Breast epithelium (tissue), 4 donors: ENCODE measurements at regions not wholly inside any gene's neighbourhood (a gene's known extent, or its start where the extent isn't known, plus 50 kb on each side); places are given as distances from the start of the nearest gene placed in this dataset.

ENCODE experiments used
- DNase-seq, 2 donors: peaks; one replicate each; pipeline ENCODE4 v3.0.0-alpha.2; 2019; ENCODE audit warnings: low spot score in 2 of 2
- H3K27ac ChIP-seq, 2 donors: fragments of 200-600 bp; sonication (generic) in 1 of 2; one replicate each; pipeline ENCODE4 v1.5.1; 2016 to 2019; ENCODE audit warnings: mild to moderate bottlenecking in 1 of 2
- H3K27me3 ChIP-seq, 2 donors: fragments of 200-600 bp; sonication (generic) in 1 of 2; one replicate each; pipeline versions ENCODE4 v1.5.1 to v1.6.0; 2017 to 2019; ENCODE audit warnings: control low read depth in 1 of 2, mild to moderate bottlenecking in 1 of 2
- H3K36me3 ChIP-seq: fragments of 200-600 bp; one replicate; pipeline ENCODE4 v1.5.1; 2019
- H3K4me1 ChIP-seq, 2 donors: fragments of 200-600 bp; sonication (generic); one replicate each; pipeline ENCODE4 v1.5.1; 2016 to 2019; ENCODE audit warnings: control low read depth in 1 of 2
- H3K4me3 ChIP-seq, 3 donors: fragments of 200-600 bp; sonication (generic); 1 replicate in 2 of 3; 2 replicates in 1 of 3; pipeline ENCODE4 v1.5.1; 2016 to 2019; ENCODE audit warnings: mild to moderate bottlenecking in 3 of 3, moderate library complexity in 2 of 3
- H3K9me3 ChIP-seq, 2 donors: fragments of 200-600 bp; sonication (generic) in 1 of 2; one replicate each; pipeline ENCODE4 v1.5.1; 2016 to 2019; ENCODE audit warnings: control low read depth in 1 of 2
- POLR2A ChIP-seq: fragments of 450-650 bp; IDR thresholded peaks from one replicate; pipeline ENCODE4 v1.6.1; 2016; ENCODE audit warnings: antibody characterized with exemption, mild to moderate bottlenecking, moderate library complexity
- POLR2AphosphoS5 ChIP-seq, 3 donors: sonication (generic); formaldehyde crosslinking; IDR thresholded peaks; one replicate each; pipeline ENCODE4 v1.6.1; 2017; ENCODE audit warnings: antibody characterized with exemption in 3 of 3
- intact Hi-C: fragments of 100-400 bp; cut with DNase I; formaldehyde crosslinking; loops from one replicate; pipeline ENCODE4 v1.15.1; 2023; ENCODE audit warnings: low total_unique reads
- TF ChIP-seq, protein P1 (sequence below), 3 donors: fragments of 450-650 bp; IDR thresholded peaks; one replicate each; pipeline ENCODE4 v1.5.1; 2016 to 2017; ENCODE audit warnings: antibody characterized with exemption in 3 of 3, mild to moderate bottlenecking in 3 of 3, moderate library complexity in 3 of 3

GRCh38 chr6:168756009-168756634 is 315.1 kb downstream of the SMOC2 start:
- Histone ChIP-seq H3K27ac (no peak overlapping the region), H3K9me3 (no peaks in the 10 kb centered on the region), H3K27me3 (no peaks in the 10 kb centered on the region), H3K4me1 (no peaks in the 10 kb centered on the region), H3K4me3 (no peak overlapping the region), H3K36me3 (no peaks in the 10 kb centered on the region)
- intact Hi-C loops, result no loop called here
- no peak for DNase-seq
- TF ChIP-seq POLR2AphosphoS5 (IDR thresholded peaks at IDR 0.05) (no peak), POLR2A (no peak)
- TF ChIP-seq, protein P1, sequence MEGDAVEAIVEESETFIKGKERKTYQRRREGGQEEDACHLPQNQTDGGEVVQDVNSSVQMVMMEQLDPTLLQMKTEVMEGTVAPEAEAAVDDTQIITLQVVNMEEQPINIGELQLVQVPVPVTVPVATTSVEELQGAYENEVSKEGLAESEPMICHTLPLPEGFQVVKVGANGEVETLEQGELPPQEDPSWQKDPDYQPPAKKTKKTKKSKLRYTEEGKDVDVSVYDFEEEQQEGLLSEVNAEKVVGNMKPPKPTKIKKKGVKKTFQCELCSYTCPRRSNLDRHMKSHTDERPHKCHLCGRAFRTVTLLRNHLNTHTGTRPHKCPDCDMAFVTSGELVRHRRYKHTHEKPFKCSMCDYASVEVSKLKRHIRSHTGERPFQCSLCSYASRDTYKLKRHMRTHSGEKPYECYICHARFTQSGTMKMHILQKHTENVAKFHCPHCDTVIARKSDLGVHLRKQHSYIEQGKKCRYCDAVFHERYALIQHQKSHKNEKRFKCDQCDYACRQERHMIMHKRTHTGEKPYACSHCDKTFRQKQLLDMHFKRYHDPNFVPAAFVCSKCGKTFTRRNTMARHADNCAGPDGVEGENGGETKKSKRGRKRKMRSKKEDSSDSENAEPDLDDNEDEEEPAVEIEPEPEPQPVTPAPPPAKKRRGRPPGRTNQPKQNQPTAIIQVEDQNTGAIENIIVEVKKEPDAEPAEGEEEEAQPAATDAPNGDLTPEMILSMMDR (IDR thresholded peaks at IDR 0.05), result no peak

DNA sequence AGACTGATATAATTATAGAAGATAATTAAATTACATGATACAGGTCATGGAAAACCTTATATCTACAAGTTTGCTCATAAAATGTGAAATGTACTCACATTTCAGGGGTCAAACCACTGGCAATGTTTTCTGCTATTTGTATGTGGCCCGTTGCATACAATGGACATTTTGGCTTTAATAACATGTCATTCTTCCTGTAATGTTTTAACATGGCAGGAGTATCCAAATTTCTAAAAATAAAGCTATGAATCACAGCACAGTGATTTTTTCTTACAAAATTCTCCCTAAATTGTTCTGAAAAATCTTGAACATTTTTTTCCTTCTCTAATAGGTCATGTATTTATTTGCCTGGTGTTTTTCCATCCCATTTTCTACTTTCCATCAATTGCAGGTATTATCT is 305.7 kb downstream of the SMOC2 start:
- Histone ChIP-seq H3K27ac (no peak overlapping the region), H3K4me3 (no peak overlapping the region), H3K27me3 (no peaks in the 10 kb centered on the region), H3K36me3 (no peaks in the 10 kb centered on the region), H3K9me3 (no peaks in the 10 kb centered on the region), H3K4me1 (no peaks in the 10 kb centered on the region)
- DNase-seq, result no peak
- intact Hi-C loops, result no loop called here
- TF ChIP-seq POLR2A (no peak), POLR2AphosphoS5 (IDR thresholded peaks at IDR 0.05) (no peak)
- TF ChIP-seq, protein P1 (IDR thresholded peaks at IDR 0.05), result no peak

DNA sequence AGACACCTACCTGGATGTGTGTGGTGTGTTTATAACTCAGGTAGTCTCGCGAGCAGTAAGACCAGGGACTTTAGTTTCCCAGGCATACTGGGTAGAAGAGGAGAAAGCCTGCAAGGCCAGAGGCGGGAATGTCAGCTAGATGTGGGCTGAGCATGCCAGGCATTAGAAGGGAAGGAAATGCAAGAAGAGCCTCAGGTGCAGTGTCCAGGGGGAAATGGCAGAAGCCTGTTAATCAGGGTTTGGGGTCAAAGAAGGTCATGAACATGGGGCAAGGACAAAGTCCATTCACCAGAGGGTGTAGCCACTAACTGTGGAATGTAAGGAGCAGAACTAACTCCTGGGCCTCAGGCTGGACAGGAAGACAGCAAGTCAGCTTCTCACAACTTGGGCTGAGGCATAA is 305.0 kb downstream of the SMOC2 start:
- no peaks in the 10 kb centered on the region for H3K4me1 ChIP-seq
- H3K9me3 ChIP-seq, result no peaks in the 10 kb centered on the region
- H3K4me3 ChIP-seq, result no peak overlapping the region
- H3K27ac ChIP-seq, result no peak overlapping the region
- no peak for TF ChIP-seq POLR2A
- TF ChIP-seq, protein P1 (IDR thresholded peaks at IDR 0.05), result no peak
- no peak for TF ChIP-seq POLR2AphosphoS5 (IDR thresholded peaks at IDR 0.05)
- no peaks in the 10 kb centered on the region for H3K36me3 ChIP-seq
- intact Hi-C loops, result no loop called here
- DNase-seq, result no peak
- H3K27me3 ChIP-seq, result no peaks in the 10 kb centered on the region

GRCh38 chr6:168744861-168745260 is 303.9 kb downstream of the SMOC2 start:
- TF ChIP-seq, protein P1 (IDR thresholded peaks at IDR 0.05), result no peak
- no peak for TF ChIP-seq POLR2A
- no peak for TF ChIP-seq POLR2AphosphoS5 (IDR thresholded peaks at IDR 0.05)
- H3K27me3 ChIP-seq, result no peaks in the 10 kb centered on the region
- H3K36me3 ChIP-seq, result no peaks in the 10 kb centered on the region
- no peak overlapping the region for H3K4me3 ChIP-seq
- no peaks in the 10 kb centered on the region for H3K9me3 ChIP-seq
- no peaks in the 10 kb centered on the region for H3K4me1 ChIP-seq
- no peak overlapping the region for H3K27ac ChIP-seq
- DNase-seq, result no peak
- intact Hi-C loops, result no loop called here

DNA sequence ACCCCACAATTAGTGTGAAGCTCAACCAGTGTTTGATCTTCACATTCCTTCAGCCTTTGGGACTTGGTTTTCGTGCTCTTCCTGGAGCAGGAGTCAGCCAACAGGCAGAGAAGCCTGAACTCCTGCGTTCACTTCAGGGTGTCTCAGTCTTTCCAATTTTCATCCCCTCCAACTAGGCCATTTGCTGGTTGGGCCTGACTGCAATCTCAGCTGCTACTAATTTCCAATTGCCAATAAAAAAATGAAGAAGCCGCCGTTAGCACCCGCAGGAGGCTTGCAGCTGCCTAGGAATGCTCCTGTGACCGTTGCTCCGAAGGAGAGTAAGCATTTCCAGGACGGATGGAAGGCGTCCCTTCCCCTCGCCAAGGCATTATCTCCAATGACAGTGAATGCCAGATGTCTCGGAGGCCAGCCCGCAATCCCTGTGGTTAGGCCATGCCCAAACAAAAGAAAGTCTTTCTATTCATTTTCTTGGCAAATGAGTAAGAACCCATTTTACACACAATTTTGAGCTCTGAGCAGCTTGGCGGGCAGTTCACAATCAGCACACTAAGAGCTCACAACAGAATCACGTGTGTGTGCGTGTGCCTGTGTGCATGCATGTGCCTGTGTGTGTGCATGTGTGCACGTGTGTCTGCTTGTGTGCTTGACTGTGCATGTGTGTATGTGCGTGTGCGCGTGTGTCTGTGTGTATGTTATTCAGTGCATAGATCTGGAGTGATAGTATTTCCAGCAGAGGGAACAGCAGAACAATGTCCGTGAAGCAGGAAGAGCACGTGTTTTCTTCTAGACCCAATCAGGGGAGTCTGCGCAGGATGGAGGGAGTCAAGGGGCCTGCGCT is 301.2 kb downstream of the SMOC2 start:
- intact Hi-C loops, result no loop called here
- Histone ChIP-seq H3K27ac (no peak overlapping the region), H3K4me3 (no peak overlapping the region), H3K36me3 (no peaks in the 10 kb centered on the region), H3K27me3 (no peaks in the 10 kb centered on the region), H3K4me1 (no peaks in the 10 kb centered on the region), H3K9me3 (peaks cover 0 to 7% of the 10 kb centered on the region in 2 donors)
- TF ChIP-seq POLR2A, result no peak
- no peak for TF ChIP-seq POLR2AphosphoS5 (IDR thresholded peaks at IDR 0.05)
- TF ChIP-seq, protein P1 (IDR thresholded peaks at IDR 0.05), result no peak
- DNase-seq, result no peak
